RWPE1 (cell line): ENCODE measurements at regions not wholly inside any gene's neighbourhood (a gene's known extent, or its start where the extent isn't known, plus 50 kb on each side); places are given as distances from the start of the nearest gene placed in this dataset.

Experiments used
- CTCF ChIA-PET: fragments of 350-600 bp; sonication (Branson Sonifier 250); formaldehyde crosslinking; extraction: SDS; loops from one replicate; lab custom pipeline; 2021; lab: Yijun Ruan, JAX
- POLR2A ChIA-PET: fragments of 400-600 bp; formaldehyde crosslinking; extraction: SDS; loops from one replicate; lab custom pipeline; 2020; ENCODE audit warnings: antibody characterized with exemption; ENCODE audit not compliant: low non-redundant PET; lab: Yijun Ruan, JAX
- DNase-seq: peaks from one replicate; pipeline ENCODE4 v3.0.0; 2012; ENCODE audit warnings: low spot score
- H3K27ac ChIP-seq: fragments of 450-650 bp; 2 replicates; pipeline ENCODE4 v1.5.1; 2017
- CTCF ChIP-seq: fragments of 450-650 bp; conservative IDR thresholded peaks from 2 replicates; pipeline ENCODE4 v1.5.1; 2017; ENCODE audit warnings: low read depth, mild to moderate bottlenecking

GRCh38 chr3:110261141-110261540 lies 810.5 kb upstream of the NECTIN3 start:
- ChIA-PET CTCF (no interaction called here), POLR2A (no interaction called here)
- TF ChIP-seq CTCF, result no peak
- H3K27ac ChIP-seq, result no peak overlapping the region
- no peak for DNase-seq

- no peak for TF ChIP-seq CTCF
- H3K27ac ChIP-seq, result no peak overlapping the region
- ChIA-PET POLR2A (no interaction called here), CTCF (no interaction called here)
- DNase-seq, result no peak
These were observed 808.7 kb upstream of the NECTIN3 start for GRCh38 chr3:110262896-110263295.

GRCh38 chr3:110265302-110265701 lies 806.3 kb upstream of the NECTIN3 start:
- POLR2A ChIA-PET, result no interaction called here
- CTCF ChIA-PET, result no interaction called here

GRCh38 chr3:110267304-110267845 lies 804.2 kb upstream of the NECTIN3 start:
- H3K27ac ChIP-seq, result no peak overlapping the region
- CTCF ChIA-PET, result no interaction called here
- POLR2A ChIA-PET, result no interaction called here
- no peak for DNase-seq
- TF ChIP-seq CTCF, result no peak

More at GRCh38 chr3:110265302-110265701, 806.3 kb upstream of the NECTIN3 start:
- no peak for DNase-seq
- TF ChIP-seq CTCF, result no peak
- H3K27ac ChIP-seq, result no peak overlapping the region

GRCh38 chr3:110272525-110272924 lies 799.1 kb upstream of the NECTIN3 start:
- CTCF ChIA-PET, result interaction anchor here (0.5 kb wide), 1 partner anchor 25 kb away, joined by 3 read pairs; no protein-coding TSS in a partner anchor
- H3K27ac ChIP-seq, result no peak overlapping the region
- no peak for TF ChIP-seq CTCF
- no peak for DNase-seq
- POLR2A ChIA-PET, result no interaction called here

GRCh38 chr3:110291886-110292501 lies 779.6 kb upstream of the NECTIN3 start:
- ChIA-PET POLR2A (no interaction called here), CTCF (no interaction called here)
- H3K27ac ChIP-seq, result no peak overlapping the region
- DNase-seq, result no peak
- no peak for TF ChIP-seq CTCF
